ENCODE measurements at regions not wholly inside any gene's neighbourhood (a gene's known extent, or its start where the extent isn't known, plus 50 kb on each side); places are given as distances from the start of the nearest gene placed in this dataset.
"Not testable (repeated sequence)": the region's sequence is repeated elsewhere in the genome, so short reads cannot be mapped to it uniquely, and the experiment has no call there.

DNA sequence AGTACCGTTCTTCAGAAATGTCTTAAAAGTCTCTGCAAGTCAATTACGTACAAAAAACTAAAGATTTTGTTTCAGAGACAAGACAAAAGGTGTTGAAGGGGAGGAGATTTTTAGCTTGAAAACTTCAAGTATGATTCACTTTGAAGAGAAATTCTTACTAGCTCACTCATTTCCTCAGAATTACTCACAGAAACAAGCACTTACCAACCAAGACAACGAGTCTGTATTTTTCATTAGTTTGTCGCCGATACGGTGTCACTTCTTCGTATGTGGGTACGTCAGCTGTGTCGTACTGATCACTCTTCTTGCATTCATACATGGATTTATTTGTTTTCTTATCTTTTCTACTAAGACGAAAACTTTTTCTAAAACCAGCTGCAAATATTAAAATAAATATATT, 90.6 kb upstream of the ODAD2 start:
- 49 to 76% (median 63%) methylated on average over 10 of the region's 10 CpGs for WGBS, 3 donors
- Histone ChIP-seq H3K4me3 (no peak overlapping the region), H3K9me3 (no peaks in the 10 kb centered on the region), H3K27me3 (no peaks in the 10 kb centered on the region), H3K36me3 (no peaks in the 10 kb centered on the region), H3K27ac (no peak overlapping the region), H3K4me1 (ENCODE audit: insufficient read depth) (no peaks in the 10 kb centered on the region)
- no peak for DNase-seq
- TF ChIP-seq EP300 (IDR thresholded peaks at IDR 0.05) (no peak), CTCF (IDR thresholded peaks at IDR 0.05) (no peak)
- intact Hi-C loops (cut with DNase I) = no loop called here

- no peaks in the 10 kb centered on the region for H3K4me1 ChIP-seq (ENCODE audit: insufficient read depth)
- WGBS, 3 donors = 93 to 94% (median 93%) methylated on average over 2 of the region's 2 CpGs
- no peak for DNase-seq
- intact Hi-C loops (cut with DNase I) = no loop called here
- no peaks in the 10 kb centered on the region for H3K27me3 ChIP-seq
- no peak overlapping the region for H3K4me3 ChIP-seq
- no peaks in the 10 kb centered on the region for H3K9me3 ChIP-seq
- H3K27ac ChIP-seq = no peak overlapping the region
- no peak for TF ChIP-seq POLR2A (IDR thresholded peaks at IDR 0.05)
- TF ChIP-seq CTCF (IDR thresholded peaks at IDR 0.05) = no peak
- TF ChIP-seq EP300 (IDR thresholded peaks at IDR 0.05) = no peak
- no peaks in the 10 kb centered on the region for H3K36me3 ChIP-seq
These were observed 88.9 kb upstream of the ODAD2 start for GRCh38 chr10:28087661-28088351.

DNA sequence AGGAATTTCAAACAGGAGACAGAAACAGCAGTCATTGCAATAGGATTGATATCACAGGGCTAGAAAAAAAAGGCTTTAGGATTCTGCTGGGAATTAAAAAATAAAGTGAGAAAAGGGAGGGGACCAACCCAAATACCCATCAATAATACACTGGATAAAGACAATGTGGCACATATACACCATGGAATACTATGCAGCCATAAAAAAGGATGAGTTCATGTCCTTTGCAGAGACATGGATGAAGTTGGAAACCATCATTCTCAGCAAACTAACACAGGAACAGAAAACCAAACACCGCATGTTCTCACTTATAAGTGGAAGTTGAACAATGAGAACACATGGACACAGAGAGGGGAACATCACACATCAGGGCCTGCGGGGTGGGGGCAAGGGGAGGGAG, 86.9 kb upstream of the ODAD2 start:
- H3K4me3 ChIP-seq; H3K9me3 ChIP-seq; H3K27me3 ChIP-seq; H3K36me3 ChIP-seq; intact Hi-C loops (cut with DNase I); H3K4me1 ChIP-seq (ENCODE audit: insufficient read depth); DNase-seq; H3K27ac ChIP-seq: not testable (repeated sequence)
- 96 to 98% (median 96%) methylated on average over 2 of the region's 2 CpGs for WGBS, 3 donors

GRCh38 chr10:28082885-28083284, 84.0 kb upstream of the ODAD2 start:
- Histone ChIP-seq H3K4me1 (ENCODE audit: insufficient read depth) (no peaks in the 10 kb centered on the region), H3K27ac (no peak overlapping the region), H3K4me3 (no peak overlapping the region), H3K9me3 (no peaks in the 10 kb centered on the region), H3K36me3 (no peaks in the 10 kb centered on the region), H3K27me3 (no peaks in the 10 kb centered on the region)
- no peak for TF ChIP-seq POLR2A (IDR thresholded peaks at IDR 0.05)
- no peak for TF ChIP-seq EP300 (IDR thresholded peaks at IDR 0.05)
- no peak for TF ChIP-seq CTCF (IDR thresholded peaks at IDR 0.05)
- intact Hi-C loops (cut with DNase I) = no loop called here
- 93 to 98% (median 95%) methylated on average over 2 of the region's 2 CpGs for WGBS, 3 donors
- DNase-seq = no peak

DNA sequence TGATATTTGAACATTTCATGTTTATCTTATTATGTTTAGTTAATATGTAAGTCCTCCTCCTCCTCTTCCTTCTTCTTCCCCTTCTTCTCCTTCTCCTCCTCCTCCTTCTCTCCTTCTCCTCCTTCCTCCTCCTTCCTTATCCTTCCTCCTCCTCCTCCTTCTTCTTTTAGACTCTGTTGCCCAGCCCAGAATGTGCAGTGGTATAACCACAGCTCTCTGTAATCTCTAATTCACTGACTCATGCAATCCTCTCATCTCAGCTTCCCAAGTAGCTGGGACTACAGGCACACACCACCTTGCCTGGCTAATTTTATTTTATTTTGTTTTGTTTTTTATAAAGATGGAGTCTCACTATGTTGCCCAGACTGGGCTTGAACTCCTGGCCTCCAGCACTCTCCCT, 83.4 kb upstream of the ODAD2 start:
- H3K27ac ChIP-seq = no peak overlapping the region
- H3K9me3 ChIP-seq = no peaks in the 10 kb centered on the region
- no peaks in the 10 kb centered on the region for H3K36me3 ChIP-seq
- no peak for DNase-seq
- no peaks in the 10 kb centered on the region for H3K27me3 ChIP-seq
- no peak overlapping the region for H3K4me3 ChIP-seq
- TF ChIP-seq EP300 (IDR thresholded peaks at IDR 0.05) (no peak), POLR2A (IDR thresholded peaks at IDR 0.05) (no peak), CTCF (IDR thresholded peaks at IDR 0.05) (no peak)
- intact Hi-C loops (cut with DNase I) = no loop called here
- H3K4me1 ChIP-seq (ENCODE audit: insufficient read depth) = no peaks in the 10 kb centered on the region
